ENCODE measurements at regions not wholly inside any gene's neighbourhood (a gene's known extent, or its start where the extent isn't known, plus 50 kb on each side); places are given as distances from the start of the nearest gene placed in this dataset.

- TF ChIP-seq POLR2A (IDR thresholded peaks at IDR 0.05; ENCODE audit: low read length) = no peak
- TF ChIP-seq CTCF (IDR thresholded peaks at IDR 0.05) = no peak
- no peak for TF ChIP-seq PHF8 (IDR thresholded peaks at IDR 0.05; ENCODE audit: borderline replicate concordance, low read depth)
- TF ChIP-seq SMC3 (IDR thresholded peaks at IDR 0.05) = no peak
- TF ChIP-seq REST (IDR thresholded peaks at IDR 0.05) = no peak
- TF ChIP-seq CHD4 (IDR thresholded peaks at IDR 0.05; ENCODE audit: borderline replicate concordance) = no peak
- TF ChIP-seq GATA3 (IDR thresholded peaks at IDR 0.05; ENCODE audit: borderline replicate concordance) = no peak
- no peak for TF ChIP-seq JUN (IDR thresholded peaks at IDR 0.05)
- TF ChIP-seq CEBPB (IDR thresholded peaks at IDR 0.05) = no peak
- no peak for TF ChIP-seq RNF2 (IDR thresholded peaks at IDR 0.05; ENCODE audit: borderline replicate concordance, low read depth)
Measured at GRCh38 chr4:27728892-27729291, 868.3 kb downstream of the STIM2 start.
